ENCODE measurements at regions not wholly inside any gene's neighbourhood (a gene's known extent, or its start where the extent isn't known, plus 50 kb on each side); places are given as distances from the start of the nearest gene placed in this dataset.
"Not testable (repeated sequence)": the region's sequence is repeated elsewhere in the genome, so short reads cannot be mapped to it uniquely, and the experiment has no call there.

DNA sequence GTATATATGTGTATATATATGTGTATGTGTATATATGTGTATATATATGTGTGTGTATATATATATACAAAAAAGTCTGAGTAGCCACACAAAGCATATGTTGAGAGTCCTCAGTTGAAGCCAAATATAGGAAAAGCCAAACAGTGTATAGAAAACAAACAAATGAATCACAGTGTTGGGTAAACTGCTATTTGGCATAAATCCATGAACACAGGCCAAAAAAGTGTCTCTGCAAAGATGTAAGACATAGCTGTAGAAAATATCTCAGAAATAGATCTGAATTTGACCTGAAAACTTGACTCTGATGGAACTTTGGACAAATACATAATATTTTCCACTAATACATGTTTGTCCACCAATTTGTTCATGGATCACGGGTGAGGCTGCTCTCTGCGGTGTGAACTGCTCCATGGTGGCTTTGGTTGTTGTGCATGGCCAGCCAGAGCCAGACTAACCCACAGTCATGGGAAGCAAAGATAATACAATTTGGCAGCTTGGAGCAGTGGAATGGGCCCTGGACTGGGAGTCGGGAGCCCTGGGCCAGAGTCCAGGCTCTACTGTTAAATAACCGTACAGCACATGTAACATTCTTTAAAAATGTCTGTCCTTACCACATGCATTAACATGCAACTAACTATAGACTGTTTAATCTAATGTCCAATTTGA, 76.9 kb upstream of the EED start:
- no peak for DNase-seq (ENCODE audit: low spot score)

DNA sequence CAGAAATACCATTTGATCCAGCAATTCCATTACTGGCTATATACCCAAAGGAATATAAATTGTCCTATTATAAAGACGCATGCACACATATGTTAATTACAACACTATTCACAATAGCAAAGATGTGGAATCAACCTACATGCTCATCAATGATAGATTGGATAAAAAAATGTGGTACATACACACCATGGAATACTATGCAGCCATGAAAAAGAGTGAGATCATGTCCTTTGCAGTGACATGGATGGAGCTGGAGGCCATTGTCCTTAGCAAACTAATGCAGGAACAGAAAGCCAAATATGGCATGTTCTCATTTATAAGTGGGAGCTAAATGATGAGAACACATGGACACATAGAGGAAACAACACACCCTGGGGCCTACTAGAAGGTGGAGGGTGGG, 78.3 kb upstream of the EED start:
- DNase-seq (ENCODE audit: low spot score) = not testable (repeated sequence)

- DNase-seq (ENCODE audit: low spot score) = no peak
Measured at GRCh38 chr11:86164106-86164505, 80.4 kb upstream of the EED start.

GRCh38 chr11:86163221-86163876, 81.2 kb upstream of the EED start:
- not testable (repeated sequence) for DNase-seq (ENCODE audit: low spot score)

- DNase-seq (ENCODE audit: low spot score) = no peak
Measured at GRCh38 chr11:86162239-86162638, 82.3 kb upstream of the EED start.

- no peak for DNase-seq (ENCODE audit: low spot score)
Measured at GRCh38 chr11:86161837-86162236, 82.7 kb upstream of the EED start.

DNA sequence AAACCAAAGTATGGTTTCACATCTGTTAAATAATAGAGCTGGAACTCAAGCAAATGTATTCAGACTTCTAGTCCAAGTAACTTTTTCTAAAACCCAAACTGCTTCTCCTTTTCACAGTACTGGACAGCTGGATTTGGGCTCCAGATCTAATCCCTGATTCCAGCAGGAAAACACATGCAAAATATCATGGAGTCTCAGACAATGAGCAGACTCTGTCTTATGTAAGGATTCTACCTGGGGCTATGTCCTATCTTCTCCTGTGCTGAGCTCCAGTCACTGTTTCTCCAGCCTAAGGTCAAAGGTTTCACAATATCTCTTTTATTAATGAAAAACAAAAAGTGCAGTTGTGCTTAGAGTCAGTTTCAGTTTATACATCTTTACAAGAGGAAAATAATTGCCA, 83.2 kb upstream of the EED start:
- DNase-seq (ENCODE audit: low spot score) = no peak

DNA sequence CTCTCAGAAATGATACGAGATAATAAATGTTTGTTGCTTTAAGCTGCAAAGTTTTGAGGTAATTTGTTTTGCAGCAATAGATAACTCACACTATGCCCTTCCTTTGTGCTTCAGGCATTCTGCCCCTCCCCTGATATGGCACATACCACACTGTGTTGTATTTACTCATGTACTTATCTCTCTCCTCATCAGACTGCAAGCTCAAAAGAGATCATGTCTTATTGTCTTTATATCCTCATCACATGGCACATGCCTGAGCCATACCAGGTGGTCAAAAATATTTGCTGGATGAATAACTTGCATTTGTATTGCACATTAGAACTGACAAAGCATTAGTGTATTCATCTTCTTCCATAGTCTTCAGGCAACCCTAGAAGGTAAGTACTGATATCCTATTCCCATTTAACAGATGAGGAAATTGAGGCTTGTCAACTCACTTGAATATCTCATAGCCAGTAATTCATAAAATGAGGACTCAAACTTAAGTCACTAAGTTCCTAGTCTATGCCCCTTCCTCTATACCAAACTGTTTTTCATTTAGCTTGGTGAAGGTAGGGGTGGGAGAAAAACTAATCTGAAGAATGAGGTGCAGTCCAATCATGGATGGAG, 83.9 kb upstream of the EED start:
- DNase-seq (ENCODE audit: low spot score) = no peak

- DNase-seq (ENCODE audit: low spot score) = no peak
Measured at GRCh38 chr11:86159581-86159891, 85.0 kb upstream of the EED start.

DNA sequence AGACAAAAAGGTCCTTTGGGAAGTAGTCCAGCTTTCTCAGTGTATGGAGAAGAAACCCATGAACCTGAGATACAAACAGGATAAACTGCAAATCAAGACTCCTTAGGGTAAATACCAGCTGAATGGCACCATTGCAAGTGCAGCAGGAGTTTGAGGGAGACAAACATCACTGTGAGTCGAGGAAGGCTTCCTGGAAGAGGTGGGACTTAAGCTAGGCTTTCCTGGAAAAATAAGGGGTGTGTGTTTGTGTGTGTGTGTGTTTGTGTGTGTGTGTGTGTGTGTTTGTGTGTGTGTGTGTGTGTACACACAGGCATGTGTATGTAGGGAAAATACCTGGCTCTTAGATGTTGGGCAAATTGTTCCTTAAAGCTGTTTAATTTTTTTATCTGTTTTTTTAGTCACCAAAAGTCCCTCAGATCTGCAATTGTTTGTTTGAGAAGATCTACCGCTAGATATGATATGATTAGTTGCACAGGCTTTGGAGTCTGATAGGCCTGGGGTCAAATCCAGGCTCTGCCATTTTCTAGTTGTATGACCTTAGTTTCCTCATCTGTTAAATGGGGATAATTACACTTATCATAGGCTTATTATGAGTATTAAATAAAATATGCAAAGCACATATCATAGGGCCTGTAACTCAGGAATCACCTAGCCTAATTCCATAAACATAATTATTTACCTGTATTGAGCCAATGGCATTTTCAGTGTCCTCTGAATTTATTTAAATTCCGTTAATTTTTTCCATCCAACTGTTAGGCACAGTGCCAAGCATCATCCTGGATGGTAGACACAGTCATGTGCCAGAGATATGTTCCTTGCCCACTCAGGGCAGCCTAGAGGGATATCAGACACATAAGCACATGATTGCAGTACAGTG, 85.6 kb upstream of the EED start:
- no peak for DNase-seq (ENCODE audit: low spot score)

DNA sequence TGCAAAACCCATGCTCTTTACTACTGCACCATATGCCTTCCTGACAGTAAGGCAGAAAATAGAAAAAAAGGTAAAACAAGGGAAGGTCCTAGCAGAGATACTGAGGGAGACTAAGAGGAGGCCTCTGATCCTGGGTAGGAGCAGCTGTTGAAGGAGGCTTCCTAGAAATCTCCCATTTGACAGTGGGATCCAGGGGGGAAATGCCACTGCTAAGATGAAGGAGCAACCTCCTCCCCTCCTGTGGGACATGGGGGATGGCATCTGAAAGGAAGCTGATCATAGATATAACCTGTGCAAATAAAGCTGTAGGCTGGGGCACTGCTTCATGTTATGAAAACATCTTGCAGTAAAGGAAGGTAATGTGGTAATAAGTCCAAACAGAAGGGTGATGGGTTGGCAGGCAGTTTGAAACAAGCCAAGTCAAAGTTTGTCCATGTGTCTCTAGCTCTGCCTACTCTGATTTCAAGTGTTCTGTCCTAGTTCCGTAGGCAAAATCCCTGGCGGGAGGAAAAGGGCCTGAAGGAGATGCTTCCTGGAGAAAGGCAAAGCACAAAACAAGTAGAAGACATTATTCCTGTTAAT, 86.7 kb upstream of the EED start:
- no peak for DNase-seq (ENCODE audit: low spot score)

DNA sequence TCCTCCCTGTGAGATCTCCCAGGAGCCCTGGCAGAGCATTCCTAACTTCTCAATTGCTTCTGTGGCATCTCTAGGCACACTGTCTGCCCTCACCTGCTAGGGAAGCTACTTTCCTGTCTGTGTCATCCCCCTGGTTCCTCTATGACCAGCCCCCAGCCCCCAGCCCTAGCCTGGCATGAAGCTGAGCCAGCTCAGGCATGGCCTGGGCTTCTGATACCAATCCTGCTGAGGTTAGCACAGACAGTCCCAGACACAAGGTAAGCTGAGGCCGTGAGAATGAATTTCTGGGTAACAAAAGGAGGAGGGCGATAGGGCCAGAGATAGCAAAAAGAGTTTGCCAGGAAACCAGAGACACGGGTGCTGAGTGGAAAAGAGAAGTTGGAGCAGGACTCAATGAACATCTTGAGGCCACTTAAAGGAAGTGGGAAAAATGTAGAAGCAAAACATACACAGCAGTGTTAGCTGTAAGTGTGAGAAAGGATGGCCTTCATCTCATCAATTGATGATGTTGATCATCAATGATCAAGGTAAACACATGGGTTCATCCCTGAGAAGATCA, 87.6 kb upstream of the PICALM start:
- no peak for DNase-seq (ENCODE audit: low spot score)

DNA sequence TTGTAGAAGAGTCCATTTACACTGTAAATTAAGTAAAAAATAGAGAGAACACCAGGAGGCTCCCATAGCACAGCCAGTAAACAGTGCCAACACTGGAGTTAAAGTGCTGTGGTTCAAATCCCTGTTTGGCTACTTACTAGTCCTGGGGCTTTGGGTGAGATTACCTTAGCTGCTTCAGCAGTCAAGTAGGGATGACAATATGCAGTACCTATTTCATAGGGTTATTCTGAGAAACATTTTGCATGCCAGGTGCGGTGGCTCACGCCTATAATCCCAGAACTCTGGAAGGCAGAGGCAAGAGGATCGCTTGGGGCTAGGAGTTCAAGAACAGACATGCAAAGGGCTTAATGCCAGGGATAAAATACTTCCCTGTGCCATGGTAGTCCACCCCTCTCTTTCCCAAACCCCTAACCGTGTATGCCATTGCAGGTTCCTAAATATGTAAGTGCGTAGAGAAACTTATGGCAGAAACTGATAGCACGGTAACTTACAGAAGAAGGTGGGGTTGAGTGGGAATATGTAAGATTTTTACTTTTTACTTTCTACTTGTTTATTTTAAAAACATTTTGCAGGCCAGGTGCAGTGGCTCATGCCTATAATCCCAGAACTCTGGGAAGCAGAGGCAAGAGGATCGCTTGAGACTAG, 86.4 kb upstream of the PICALM start:
- DNase-seq (ENCODE audit: low spot score) = no peak

- DNase-seq (ENCODE audit: low spot score) = no peak
Measured at GRCh38 chr11:86153439-86153838, 84.6 kb upstream of the PICALM start.

DNA sequence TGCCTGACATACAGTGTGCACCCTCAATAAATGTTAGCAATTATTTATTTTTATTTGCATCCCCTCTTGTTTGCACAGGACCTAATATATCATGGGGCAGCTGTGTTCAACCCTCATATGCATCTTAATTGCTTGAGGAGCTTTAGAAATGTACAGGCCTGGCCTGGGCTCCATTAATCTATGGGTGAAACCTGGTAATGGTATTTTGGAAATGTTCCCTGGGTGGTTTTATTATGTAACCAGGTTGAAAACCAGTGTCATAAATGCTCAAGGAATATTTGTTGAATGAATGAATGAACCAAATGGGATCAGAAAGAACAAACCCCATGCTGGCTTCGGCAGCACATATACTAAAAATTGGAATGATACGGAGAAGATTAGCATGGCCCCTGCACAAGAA, 84.0 kb upstream of the PICALM start:
- DNase-seq (ENCODE audit: low spot score) = no peak

DNA sequence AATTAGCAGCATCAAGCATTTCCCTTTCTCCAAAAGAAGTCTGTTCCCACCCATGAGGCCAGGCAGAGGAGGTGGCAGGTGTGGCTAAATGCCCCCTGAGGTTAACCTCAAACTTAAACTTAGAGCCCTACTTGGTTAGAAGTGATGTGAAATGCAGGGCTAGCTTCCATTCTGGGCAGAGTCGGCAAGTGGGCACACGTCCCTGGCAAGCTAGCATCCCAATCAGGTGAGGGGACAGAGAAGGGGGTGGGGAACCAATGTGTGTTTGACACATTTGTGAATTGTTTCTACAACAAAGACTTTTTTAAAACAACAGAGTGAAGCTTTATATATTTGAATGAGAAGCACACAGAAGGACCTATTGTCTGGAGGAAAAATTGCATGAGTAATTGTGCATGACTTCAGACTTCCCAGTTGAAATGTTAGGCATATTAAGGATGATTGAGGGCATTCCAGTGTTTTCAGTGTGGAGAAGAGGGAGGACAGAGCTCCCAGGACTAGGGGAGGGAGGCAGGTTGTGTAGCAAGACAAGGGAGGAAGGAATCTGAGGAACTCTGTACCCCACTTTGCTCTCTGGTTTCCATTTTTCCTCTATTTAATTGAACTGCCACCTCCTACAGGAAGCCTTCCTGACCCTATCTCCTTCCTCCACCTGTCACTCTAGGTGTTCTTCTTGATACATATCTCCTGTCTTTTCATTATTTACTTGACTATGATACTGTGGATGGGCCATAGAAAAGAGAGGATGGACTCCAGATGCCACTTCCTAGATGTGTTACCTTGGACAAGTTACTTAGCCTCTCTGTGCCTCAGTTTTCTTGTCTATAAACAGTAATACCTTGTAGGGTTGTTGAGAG, 83.3 kb upstream of the PICALM start:
- DNase-seq (ENCODE audit: low spot score) = no peak

GRCh38 chr11:86151174-86152005, 82.5 kb upstream of the PICALM start:
- DNase-seq (ENCODE audit: low spot score) = no peak

- no peak for DNase-seq (ENCODE audit: low spot score)
Measured at GRCh38 chr11:86150847-86151173, 81.9 kb upstream of the PICALM start.

- no peak for DNase-seq (ENCODE audit: low spot score)
Measured at GRCh38 chr11:86149792-86150191, 80.9 kb upstream of the PICALM start.

GRCh38 chr11:86148345-86148747, 79.5 kb upstream of the PICALM start:
- DNase-seq (ENCODE audit: low spot score) = no peak

Measured in ureter (tissue), 1 donor.